SU-DHL-6 (cell line): ENCODE measurements at regions not wholly inside any gene's neighbourhood (a gene's known extent, or its start where the extent isn't known, plus 50 kb on each side); places are given as distances from the start of the nearest gene placed in this dataset.

Experiments used
- CTCF ChIP-seq: fragments of 200-600 bp; sonication (generic); IDR thresholded peaks from one replicate; pipeline ENCODE4 v1.5.1; 2017; ENCODE audit warnings: antibody characterized with exemption, mild to moderate bottlenecking, low read length, moderate library complexity; ENCODE audit not compliant: insufficient read depth, poor library complexity, severe bottlenecking
- EZH2phosphoT487 ChIP-seq: fragments of 200-600 bp; sonication (generic), shearing (Covaris generic); conservative IDR thresholded peaks from 2 replicates; pipeline ENCODE4 v1.6.1; 2018; ENCODE audit warnings: mild to moderate bottlenecking, antibody characterized with exemption, low read length, moderate library complexity, mixed read lengths

DNA sequence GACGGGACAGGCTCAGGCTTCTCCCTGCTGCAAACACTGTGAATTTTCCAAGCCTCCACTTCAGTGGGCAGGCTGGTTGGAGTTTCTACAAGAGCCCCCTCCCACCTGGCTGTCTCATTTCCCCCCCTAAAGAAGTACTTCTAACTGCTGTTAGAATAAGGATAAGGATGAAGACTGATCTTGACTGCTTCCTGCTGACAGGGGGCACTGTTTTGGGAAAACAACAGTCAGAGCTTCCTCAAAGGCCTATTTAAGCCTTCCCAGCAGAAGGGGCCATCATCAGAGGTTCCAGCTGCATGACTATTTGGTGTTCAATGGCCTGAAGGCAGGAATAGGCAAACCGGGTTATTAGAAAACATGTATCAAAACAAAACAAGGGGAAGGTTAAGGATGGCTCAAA lies 1162.8 kb downstream of the DSC3 start:
- TF ChIP-seq CTCF (no peak), EZH2phosphoT487 (no peak)
